IMR-90 (cell line): ENCODE measurements at regions not wholly inside any gene's neighbourhood (a gene's known extent, or its start where the extent isn't known, plus 50 kb on each side); places are given as distances from the start of the nearest gene placed in this dataset.
"Not testable (repeated sequence)": the region's sequence is repeated elsewhere in the genome, so short reads cannot be mapped to it uniquely, and the experiment has no call there.

Experiments used
- ATAC-seq: fragments of 200-7000 bp; cut with Tn5 transposase; 2 replicates; pipeline ENCODE4 v1.9.1; 2020; ENCODE audit warnings: low read depth, mild to moderate bottlenecking, moderate library complexity
- BruUV-seq: library from RNA; stranded (reverse); fragments of 400-500 nt; replicated peaks from 2 replicates; lab custom pipeline; 2021; lab: Mats Ljungman, UMichigan
- CTCF ChIA-PET: fragments of 300-600 bp; formaldehyde crosslinking; extraction: SDS; loops from one replicate; lab custom pipeline; 2021; ENCODE audit warnings: antibody characterized with exemption; lab: Yijun Ruan, JAX
- POLR2A ChIA-PET: fragments of 300-600 bp; sonication (Branson Sonifier 250); formaldehyde crosslinking; loops from one replicate; lab custom pipeline; 2022; ENCODE audit warnings: antibody characterized with exemption; ENCODE audit not compliant: unreplicated experiment; lab: Charles Lee
- DNase-seq: peaks from one replicate; pipeline ENCODE4 v3.0.0; 2013
- H2AFZ ChIP-seq: replicated peaks from 2 replicates; pipeline ENCODE3; 2013; ENCODE audit warnings: low read length, mild to moderate bottlenecking; ENCODE audit not compliant: poor library complexity
- H2AK5ac ChIP-seq: 2 replicates; pipeline ENCODE4 v1.6.1; 2013; ENCODE audit warnings: low read depth, low read length, inconsistent platforms
- H2AK9ac ChIP-seq: replicated peaks from 2 replicates; pipeline ENCODE3; 2013; ENCODE audit warnings: mild to moderate bottlenecking, low read depth, low read length, moderate library complexity; ENCODE audit not compliant: poor library complexity
- H2BK120ac ChIP-seq: 2 replicates; pipeline ENCODE4 v1.6.1; 2013; ENCODE audit warnings: low read depth, low read length, inconsistent platforms
- H2BK15ac ChIP-seq: 3 replicates; pipeline ENCODE4 v1.6.1; 2013; ENCODE audit warnings: low read depth, low read length, inconsistent platforms
- H2BK20ac ChIP-seq: 2 replicates; pipeline ENCODE4 v1.6.1; 2013; ENCODE audit warnings: low read depth, mild to moderate bottlenecking, inconsistent platforms, low read length, moderate library complexity
- H2BK5ac ChIP-seq: 2 replicates; pipeline ENCODE4 v1.6.1; 2013; ENCODE audit warnings: mild to moderate bottlenecking, low read depth, low read length, inconsistent platforms; ENCODE audit not compliant: poor library complexity, severe bottlenecking
- H3K14ac ChIP-seq: replicated peaks from 2 replicates; pipeline ENCODE4 v1.6.1; 2013; ENCODE audit warnings: low read depth, low read length, inconsistent platforms
- H3K18ac ChIP-seq: 2 replicates; pipeline ENCODE4 v1.6.1; 2013; ENCODE audit warnings: low read depth, low read length, control low read depth
- H3K23ac ChIP-seq: 2 replicates; pipeline ENCODE4 v1.6.1; 2013; ENCODE audit warnings: low read depth, low read length, inconsistent platforms
- H3K27ac ChIP-seq: 2 replicates; pipeline ENCODE4 v1.5.1; 2013; ENCODE audit warnings: mild to moderate bottlenecking, control low read depth, low read length; ENCODE audit not compliant: insufficient read depth
- H3K27me3 ChIP-seq: 2 replicates; pipeline ENCODE4 v1.6.1; 2013; ENCODE audit warnings: low read length; ENCODE audit not compliant: control insufficient read depth, insufficient read depth
- H3K36me3 ChIP-seq: 2 replicates; pipeline ENCODE4 v1.6.1; 2013; ENCODE audit warnings: low read length, mixed read lengths; ENCODE audit not compliant: control insufficient read depth, insufficient read depth
- H3K4ac ChIP-seq: 2 replicates; pipeline ENCODE4 v1.6.1; 2013; ENCODE audit warnings: low read depth, low read length, inconsistent platforms
- H3K4me1 ChIP-seq: 2 replicates; pipeline ENCODE4 v1.6.1; 2013; ENCODE audit warnings: low read length, mixed read lengths; ENCODE audit not compliant: control insufficient read depth, insufficient read depth
- H3K4me2 ChIP-seq: 2 replicates; pipeline ENCODE4 v1.6.1; 2013; ENCODE audit warnings: low read depth, mild to moderate bottlenecking, control low read depth, low read length, moderate library complexity
- H3K4me3 ChIP-seq: 2 replicates; pipeline ENCODE4 v1.5.1; 2013; ENCODE audit warnings: low read depth, mild to moderate bottlenecking, control low read depth, low read length, moderate library complexity; ENCODE audit not compliant: insufficient read depth
- H3K56ac ChIP-seq: 2 replicates; pipeline ENCODE4 v1.6.1; 2013; ENCODE audit warnings: low read length, inconsistent platforms; ENCODE audit not compliant: insufficient read depth; ENCODE audit errors: extremely low read depth
- H3K79me1 ChIP-seq, 2 experiments: 2 replicates each; pipeline ENCODE4 v1.6.1; 2013; ENCODE audit warnings: low read length in 2 of 2, inconsistent platforms in 1 of 2, low read depth in 1 of 2
- H3K9ac ChIP-seq: 2 replicates; pipeline ENCODE4 v1.6.1; 2013; ENCODE audit warnings: low read depth, low read length, control low read depth
- H3K9me1 ChIP-seq: 2 replicates; pipeline ENCODE4 v1.6.1; 2013; ENCODE audit warnings: low read length, inconsistent platforms; ENCODE audit not compliant: insufficient read depth
- H3K9me3 ChIP-seq: 2 replicates; pipeline ENCODE4 v1.6.1; 2013; ENCODE audit warnings: low read length; ENCODE audit not compliant: control insufficient read depth, insufficient read depth
- H4K20me1 ChIP-seq: 2 replicates; pipeline ENCODE4 v1.6.1; 2013; ENCODE audit warnings: low read length, inconsistent platforms; ENCODE audit not compliant: insufficient read depth
- H4K5ac ChIP-seq: 2 replicates; pipeline ENCODE4 v1.6.1; 2013; ENCODE audit warnings: mild to moderate bottlenecking, low read depth, low read length, control low read depth
- H4K8ac ChIP-seq, 2 experiments: 2 replicates each; pipeline ENCODE4 v1.6.1; 2013; ENCODE audit warnings: low read depth in 2 of 2, low read length in 2 of 2, control low read depth in 1 of 2, inconsistent platforms in 1 of 2
- H4K91ac ChIP-seq: 2 replicates; pipeline ENCODE4 v1.6.1; 2013; ENCODE audit warnings: low read depth, low read length, inconsistent platforms; ENCODE audit not compliant: insufficient read depth
- CEBPB ChIP-seq: IDR thresholded peaks from 2 replicates; pipeline ENCODE4 v1.6.1; 2012; ENCODE audit warnings: low read depth, low read length, improper control_type of control experiment
- POLR2A ChIP-seq: IDR thresholded peaks from 2 replicates; pipeline ENCODE4 v1.6.1; 2012; ENCODE audit warnings: mild to moderate bottlenecking, low read depth, low read length
- WGBS, 2 experiments: methylation state at CpG; one replicate each; pipeline versions ENCODE4 v1.1.5 to v1.1.7; 2013; ENCODE audit warnings: missing lambda C conversion rate in 2 of 2; ENCODE audit not compliant: insufficient read length in 1 of 2; ENCODE audit errors: extremely low coverage in 2 of 2; 5-methylcytosine and 5-hydroxymethylcytosine counted together
- dilution Hi-C: fragments of 300-500 bp; cut with HindIII; formaldehyde crosslinking; loops from one replicate; pipeline ENCODE4 v1.14.3; 2018; ENCODE audit warnings: low sequenced_read_pairs; ENCODE audit not compliant: unreplicated experiment
- in situ Hi-C: fragments of 300-500 bp; cut with MboI; formaldehyde crosslinking; loops from 3 replicates; pipeline ENCODE4 v1.14.3; 2019; ENCODE audit warnings: low sequenced_read_pairs, inconsistent platforms, mixed read lengths
- intact Hi-C: fragments of 100-400 bp; cut with micrococcal nuclease; formaldehyde crosslinking; loops from 2 replicates; pipeline ENCODE4 v1.10.0; 2022

DNA sequence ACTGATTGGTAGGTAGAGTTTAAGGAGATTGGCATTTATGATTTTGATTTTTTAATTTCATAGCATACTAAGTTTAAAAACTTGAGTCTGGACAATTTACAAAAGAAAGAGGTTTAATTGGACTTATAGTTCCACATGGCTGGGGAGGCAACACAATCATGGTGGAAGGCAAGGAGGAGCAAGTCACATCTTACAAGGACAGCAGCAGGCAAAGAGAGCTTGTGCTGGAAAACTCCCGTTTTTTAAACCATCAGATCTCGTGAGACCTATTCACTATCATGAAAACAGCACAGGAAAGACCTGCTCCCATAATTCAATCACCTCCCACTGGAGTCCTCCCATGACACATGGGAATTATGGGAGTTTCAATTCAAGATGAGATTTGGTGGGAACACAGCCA lies 630.9 kb upstream of the NR2F2 start:
- in situ Hi-C loops (no loop called here), intact Hi-C loops (no loop called here), dilution Hi-C loops (no loop called here)
- Histone ChIP-seq H4K5ac (no peak overlapping the region), H2BK120ac (no peak overlapping the region), H3K14ac (no peak overlapping the region), H3K4me3 (no peak overlapping the region), H3K56ac (no peak overlapping the region), H2AFZ (no peak overlapping the region), H2AK5ac (no peak overlapping the region), H3K4ac (no peak overlapping the region), H3K4me2 (no peak overlapping the region), H4K91ac (no peak overlapping the region), H2AK9ac (no peak overlapping the region), H2BK5ac (no peak overlapping the region), H4K20me1 (no peaks in the 10 kb centered on the region), H3K4me1 (no peaks in the 10 kb centered on the region; the same call in 1 of the 2 replicates), H2BK20ac (no peak overlapping the region), H3K9ac (no peak overlapping the region), H3K9me1 (no peaks in the 10 kb centered on the region), H2BK15ac (no peak overlapping the region), H3K36me3 (no peaks in the 10 kb centered on the region), H3K79me1 (no peaks in the 10 kb centered on the region), H3K9me3 (peaks cover 32% of the 10 kb centered on the region), H3K27ac (no peak overlapping the region), H3K27me3 (no peaks in the 10 kb centered on the region), H4K8ac (no peak overlapping the region), H3K18ac (no peak overlapping the region), H3K23ac (no peak overlapping the region)
- no TSS peak for BruUV-seq
- CTCF ChIA-PET = no interaction called here
- DNase-seq (no peak), ATAC-seq (no peak)
- no CpG with 5 or more reads among the region's 2 CpGs for WGBS, 2 experiments
- POLR2A ChIA-PET = no interaction called here
- TF ChIP-seq POLR2A = no peak
- TF ChIP-seq CEBPB = no peak

DNA sequence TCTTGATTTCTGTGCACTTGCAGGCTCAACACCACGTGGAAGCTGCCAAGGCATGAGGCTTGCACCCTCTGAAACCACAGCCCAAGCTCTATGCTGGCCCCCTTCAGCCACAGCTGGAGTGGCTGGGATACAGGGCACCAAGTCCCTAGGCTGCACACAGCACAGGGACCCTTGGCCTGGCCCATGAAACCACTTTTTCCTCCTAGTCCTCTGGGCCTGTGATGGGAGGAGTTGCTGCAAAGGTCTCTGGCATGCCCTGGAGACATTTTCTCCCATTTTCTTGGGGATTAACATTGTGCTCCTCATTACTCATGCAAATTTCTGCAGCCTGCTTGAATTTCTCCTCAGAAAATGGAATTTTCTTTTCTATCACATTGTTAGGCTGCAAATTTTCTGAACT lies 629.8 kb upstream of the NR2F2 start:
- H3K9ac ChIP-seq, dilution Hi-C loops, H3K36me3 ChIP-seq, CTCF ChIA-PET, H2BK120ac ChIP-seq, H3K56ac ChIP-seq, intact Hi-C loops, H3K4me2 ChIP-seq, POLR2A ChIA-PET, H2BK20ac ChIP-seq, H3K27ac ChIP-seq, DNase-seq, H2AK9ac ChIP-seq, ATAC-seq, H2BK15ac ChIP-seq, H2AK5ac ChIP-seq, H2BK5ac ChIP-seq, H4K20me1 ChIP-seq, H4K5ac ChIP-seq, H3K4ac ChIP-seq, in situ Hi-C loops, H2AFZ ChIP-seq, H3K27me3 ChIP-seq, H3K4me3 ChIP-seq, H3K18ac ChIP-seq, H3K23ac ChIP-seq, BruUV-seq, H4K8ac ChIP-seq, H3K9me1 ChIP-seq, H3K79me1 ChIP-seq, H3K14ac ChIP-seq, H4K91ac ChIP-seq, H3K4me1 ChIP-seq: not testable (repeated sequence)
- WGBS, 2 experiments = no CpG with 5 or more reads among the region's 1 CpG
- H3K9me3 ChIP-seq = peaks cover 25% of the 10 kb centered on the region
